Right lobe of liver (tissue), 4 donors: ENCODE measurements at regions not wholly inside any gene's neighbourhood (a gene's known extent, or its start where the extent isn't known, plus 50 kb on each side); places are given as distances from the start of the nearest gene placed in this dataset.
"Not testable (repeated sequence)": the region's sequence is repeated elsewhere in the genome, so short reads cannot be mapped to it uniquely, and the experiment has no call there.

ENCODE experiments used
- POLR2A ChIP-seq: fragments of 450-650 bp; IDR thresholded peaks from one replicate; pipeline ENCODE4 v1.6.1; 2017; ENCODE audit warnings: antibody characterized with exemption, mild to moderate bottlenecking
- TF ChIP-seq, protein P1 (sequence below), 4 donors: fragments of 200-600 bp in 3 of 4; fragments of 450-650 bp in 1 of 4; IDR thresholded peaks; one replicate each; pipeline versions ENCODE4 v1.5.1 to v1.8.0; 2016 to 2022; ENCODE audit warnings: antibody characterized with exemption in 4 of 4, mild to moderate bottlenecking in 2 of 4
- donor health status: DM: no; HTN: no; CAD: no.
- donor health status: DM: no; HTN: no; CAD: no.
- donor health status: DM: no; HTN: yes; CAD: no.

DNA sequence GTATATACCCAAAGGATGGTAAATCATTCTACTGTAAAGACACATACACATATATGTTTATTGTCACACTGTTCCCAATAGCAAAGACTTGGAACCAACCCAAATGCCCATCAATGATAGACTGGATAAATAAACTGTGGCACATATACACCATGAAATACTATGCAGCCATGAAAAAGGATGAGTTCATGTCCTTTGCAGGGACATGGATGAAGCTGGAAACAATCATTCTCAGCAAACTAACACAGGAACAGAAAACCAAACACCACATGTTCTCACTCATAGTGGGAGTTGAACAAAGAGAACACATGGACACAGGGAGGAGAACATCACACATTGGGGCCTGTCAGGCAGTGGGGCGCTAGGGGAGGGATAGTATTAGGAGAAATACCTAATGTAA, 167.1 kb upstream of the MMADHC start:
- TF ChIP-seq, protein P1, sequence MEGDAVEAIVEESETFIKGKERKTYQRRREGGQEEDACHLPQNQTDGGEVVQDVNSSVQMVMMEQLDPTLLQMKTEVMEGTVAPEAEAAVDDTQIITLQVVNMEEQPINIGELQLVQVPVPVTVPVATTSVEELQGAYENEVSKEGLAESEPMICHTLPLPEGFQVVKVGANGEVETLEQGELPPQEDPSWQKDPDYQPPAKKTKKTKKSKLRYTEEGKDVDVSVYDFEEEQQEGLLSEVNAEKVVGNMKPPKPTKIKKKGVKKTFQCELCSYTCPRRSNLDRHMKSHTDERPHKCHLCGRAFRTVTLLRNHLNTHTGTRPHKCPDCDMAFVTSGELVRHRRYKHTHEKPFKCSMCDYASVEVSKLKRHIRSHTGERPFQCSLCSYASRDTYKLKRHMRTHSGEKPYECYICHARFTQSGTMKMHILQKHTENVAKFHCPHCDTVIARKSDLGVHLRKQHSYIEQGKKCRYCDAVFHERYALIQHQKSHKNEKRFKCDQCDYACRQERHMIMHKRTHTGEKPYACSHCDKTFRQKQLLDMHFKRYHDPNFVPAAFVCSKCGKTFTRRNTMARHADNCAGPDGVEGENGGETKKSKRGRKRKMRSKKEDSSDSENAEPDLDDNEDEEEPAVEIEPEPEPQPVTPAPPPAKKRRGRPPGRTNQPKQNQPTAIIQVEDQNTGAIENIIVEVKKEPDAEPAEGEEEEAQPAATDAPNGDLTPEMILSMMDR (IDR thresholded peaks at IDR 0.05): not testable (repeated sequence)
- not testable (repeated sequence) for TF ChIP-seq POLR2A
